ENCODE measurements at regions not wholly inside any gene's neighbourhood (a gene's known extent, or its start where the extent isn't known, plus 50 kb on each side); places are given as distances from the start of the nearest gene placed in this dataset.

DNA sequence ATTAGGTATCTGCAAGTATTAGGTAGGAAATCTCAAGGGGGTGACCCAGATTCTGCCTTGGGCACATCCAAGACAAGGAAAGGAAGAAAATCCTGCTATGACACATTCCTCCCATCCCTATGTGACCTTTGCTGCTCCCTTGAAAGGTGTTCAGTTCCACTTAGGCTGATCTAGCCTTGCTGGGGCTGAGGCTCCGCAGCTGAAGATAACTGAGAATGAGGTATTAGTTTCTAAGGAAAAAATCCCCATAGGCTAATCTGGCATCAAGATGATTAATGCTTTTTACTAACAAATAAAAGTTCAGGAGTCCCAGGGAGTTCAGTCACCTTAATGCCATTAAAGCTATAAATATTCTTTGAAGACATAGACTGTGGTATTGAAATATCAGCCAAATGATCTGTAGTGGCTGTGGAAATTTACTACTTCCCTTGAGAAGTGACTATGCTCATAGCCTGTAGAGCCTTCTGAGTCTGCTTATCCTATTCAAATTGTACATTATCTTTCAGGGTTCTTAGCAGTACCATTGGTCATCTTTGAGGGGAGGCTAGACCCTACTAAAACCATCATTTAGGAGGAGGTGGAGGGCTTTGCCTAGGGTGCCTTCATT is 239.9 kb upstream of the RAG2 start:
- H3K27ac ChIP-seq (ENCODE audit: low read length): no peak overlapping the region
- no peaks in the 10 kb centered on the region for H3K4me1 ChIP-seq (ENCODE audit: control insufficient read depth, insufficient read depth, low read length)
- no peaks in the 10 kb centered on the region for H3K36me3 ChIP-seq (ENCODE audit: control insufficient read depth, insufficient read depth, low read length)
- H3K4me3 ChIP-seq (ENCODE audit: low read length): no peak overlapping the region
- no peak for DNase-seq
- no CpG with 5 or more reads among the region's 1 CpG for WGBS (ENCODE audit: insufficient coverage, low lambda C conversion rate)
- H3K27me3 ChIP-seq (ENCODE audit: control insufficient read depth, insufficient read depth, low read length): no peaks in the 10 kb centered on the region
- no peaks in the 10 kb centered on the region for H3K9me3 ChIP-seq (ENCODE audit: control insufficient read depth, low read depth, low read length)

DNA sequence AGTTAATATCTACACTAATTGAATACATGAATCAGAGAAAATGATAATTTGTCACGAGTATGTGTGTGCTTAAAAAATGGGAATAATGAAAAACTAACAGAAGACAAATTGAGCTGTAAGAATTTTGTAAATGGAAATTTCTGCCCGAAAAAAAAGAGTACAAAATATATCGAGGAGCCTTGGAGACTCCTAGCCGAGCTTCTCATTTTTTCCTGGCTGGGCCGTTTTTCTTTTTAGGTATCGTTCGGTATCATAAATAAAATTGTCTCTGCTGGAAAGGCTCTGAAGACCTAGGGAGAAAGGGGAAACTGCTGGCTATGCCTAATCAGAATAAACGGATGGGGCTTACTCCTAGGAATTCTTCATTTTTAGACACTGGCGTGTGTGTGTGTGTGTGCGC is 227.2 kb upstream of the RAG2 start:
- DNase-seq: no peak
- Histone ChIP-seq H3K27ac (ENCODE audit: low read length) (no peak overlapping the region), H3K36me3 (ENCODE audit: control insufficient read depth, insufficient read depth, low read length) (no peaks in the 10 kb centered on the region), H3K4me1 (ENCODE audit: control insufficient read depth, insufficient read depth, low read length) (no peaks in the 10 kb centered on the region), H3K4me3 (ENCODE audit: low read length) (no peak overlapping the region), H3K9me3 (ENCODE audit: control insufficient read depth, low read depth, low read length) (no peaks in the 10 kb centered on the region), H3K27me3 (ENCODE audit: control insufficient read depth, insufficient read depth, low read length) (no peaks in the 10 kb centered on the region)
- WGBS (ENCODE audit: insufficient coverage, low lambda C conversion rate): 90% methylated on average over 1 of the region's 10 CpGs

DNA sequence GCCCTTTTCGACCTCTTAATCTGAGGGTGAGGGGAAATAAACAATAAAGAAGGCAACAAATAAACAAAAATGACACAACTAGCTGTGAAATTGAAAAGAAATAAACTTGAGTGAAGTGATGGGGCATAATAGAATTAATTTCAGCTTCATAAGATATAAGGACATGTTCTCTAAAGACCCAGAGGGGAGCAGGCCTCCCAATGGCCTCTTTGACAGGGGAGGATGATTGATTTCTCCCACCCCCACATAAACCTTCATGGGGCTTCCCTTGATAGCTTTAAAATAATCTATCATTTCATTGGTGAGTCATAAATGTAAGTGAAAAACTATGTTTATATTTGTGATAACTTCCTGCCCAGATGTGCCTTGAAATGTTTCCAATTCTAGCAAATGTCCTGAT is 226.3 kb upstream of the RAG2 start:
- no peaks in the 10 kb centered on the region for H3K9me3 ChIP-seq (ENCODE audit: control insufficient read depth, low read depth, low read length)
- 100% methylated on average over 1 of the region's 1 CpG for WGBS (ENCODE audit: insufficient coverage, low lambda C conversion rate)

DNA sequence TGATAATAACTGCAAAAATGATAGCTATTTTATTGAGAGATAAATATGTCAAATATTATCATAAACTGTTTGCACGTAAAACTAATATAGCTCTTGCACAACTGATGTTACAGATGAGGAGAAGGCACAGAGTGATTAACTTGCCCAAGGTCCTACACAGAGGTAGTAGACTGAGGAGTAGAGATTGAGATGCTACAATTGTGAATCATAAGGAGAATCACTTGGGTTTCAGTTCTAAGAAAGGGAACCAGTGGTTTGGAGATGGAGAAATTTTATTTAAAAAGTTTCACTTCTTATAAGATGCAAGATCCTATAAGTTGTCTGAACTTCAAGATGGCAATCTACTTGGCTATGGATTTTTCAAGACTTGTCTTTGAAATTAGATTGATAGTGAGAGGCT is 224.8 kb upstream of the RAG2 start:
- 100% methylated on average over 1 of the region's 1 CpG for WGBS (ENCODE audit: insufficient coverage, low lambda C conversion rate)
- Histone ChIP-seq H3K36me3 (ENCODE audit: control insufficient read depth, insufficient read depth, low read length) (no peaks in the 10 kb centered on the region), H3K4me3 (ENCODE audit: low read length) (no peak overlapping the region), H3K27ac (ENCODE audit: low read length) (no peak overlapping the region), H3K4me1 (ENCODE audit: control insufficient read depth, insufficient read depth, low read length) (no peaks in the 10 kb centered on the region), H3K27me3 (ENCODE audit: control insufficient read depth, insufficient read depth, low read length) (no peaks in the 10 kb centered on the region), H3K9me3 (ENCODE audit: control insufficient read depth, low read depth, low read length) (no peaks in the 10 kb centered on the region)
- no peak for DNase-seq

More for the DNA sequence above, 226.3 kb upstream of the RAG2 start:
- H3K4me3 ChIP-seq (ENCODE audit: low read length): no peak overlapping the region
- no peaks in the 10 kb centered on the region for H3K4me1 ChIP-seq (ENCODE audit: control insufficient read depth, insufficient read depth, low read length)
- DNase-seq: no peak
- no peaks in the 10 kb centered on the region for H3K36me3 ChIP-seq (ENCODE audit: control insufficient read depth, insufficient read depth, low read length)
- H3K27me3 ChIP-seq (ENCODE audit: control insufficient read depth, insufficient read depth, low read length): no peaks in the 10 kb centered on the region
- H3K27ac ChIP-seq (ENCODE audit: low read length): no peak overlapping the region

DNA sequence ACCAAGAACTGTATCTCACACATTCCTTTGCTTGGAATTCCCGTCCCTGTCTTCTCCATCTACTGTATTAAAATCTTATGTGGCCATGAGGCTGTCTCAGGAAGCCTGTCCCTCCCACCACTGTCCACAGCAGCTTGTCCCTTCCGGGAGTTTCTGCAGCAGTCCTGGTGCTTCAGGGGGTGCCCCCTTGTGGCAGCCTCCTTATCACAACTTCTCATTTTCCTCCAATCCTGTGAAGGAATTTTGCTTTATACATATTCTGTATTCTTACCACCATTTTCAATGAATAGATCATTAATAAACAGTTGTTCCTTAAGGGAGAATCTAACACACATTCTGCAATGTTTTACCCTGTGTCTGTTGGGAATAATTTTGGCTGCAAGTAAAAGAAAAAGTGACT is 220.4 kb upstream of the RAG2 start:
- Histone ChIP-seq H3K4me1 (ENCODE audit: control insufficient read depth, insufficient read depth, low read length) (no peaks in the 10 kb centered on the region), H3K27me3 (ENCODE audit: control insufficient read depth, insufficient read depth, low read length) (no peaks in the 10 kb centered on the region), H3K4me3 (ENCODE audit: low read length) (no peak overlapping the region), H3K9me3 (ENCODE audit: control insufficient read depth, low read depth, low read length) (no peaks in the 10 kb centered on the region), H3K36me3 (ENCODE audit: control insufficient read depth, insufficient read depth, low read length) (no peaks in the 10 kb centered on the region), H3K27ac (ENCODE audit: low read length) (no peak overlapping the region)
- no CpG with 5 or more reads among the region's 2 CpGs for WGBS (ENCODE audit: insufficient coverage, low lambda C conversion rate)
- no peak for DNase-seq

DNA sequence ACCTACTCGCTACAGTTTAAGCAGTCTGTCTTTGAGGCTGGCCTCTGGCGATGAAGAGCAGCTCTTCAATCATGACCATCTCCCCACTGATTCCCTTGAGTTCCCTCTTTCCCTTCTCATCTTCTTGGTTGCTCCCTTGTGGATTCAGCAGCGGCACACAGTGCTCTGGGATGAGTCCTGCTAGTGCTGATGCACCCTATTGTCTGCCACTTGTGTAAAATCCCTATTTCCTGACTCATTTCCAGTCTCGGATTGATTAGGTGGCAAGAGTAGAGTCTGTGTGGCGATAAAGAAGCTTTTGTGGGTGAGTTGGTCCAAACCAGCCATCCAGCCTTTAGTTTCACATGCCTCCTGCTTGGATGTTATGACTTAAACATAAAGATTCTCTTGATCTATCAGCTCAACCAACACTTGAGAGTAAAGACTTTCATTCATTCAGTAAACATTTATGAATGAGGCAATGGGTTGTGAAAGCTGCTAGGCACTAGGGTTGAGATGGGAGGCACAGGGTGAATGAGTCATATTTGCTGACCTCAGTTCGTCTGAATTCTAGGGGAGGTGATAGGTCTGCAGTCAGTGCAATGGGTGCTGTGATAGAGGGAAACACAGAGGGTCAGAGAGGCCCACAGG is 219.4 kb upstream of the RAG2 start:
- no peaks in the 10 kb centered on the region for H3K4me1 ChIP-seq (ENCODE audit: control insufficient read depth, insufficient read depth, low read length)
- no peak overlapping the region for H3K27ac ChIP-seq (ENCODE audit: low read length)
- 93% methylated on average over 2 of the region's 6 CpGs for WGBS (ENCODE audit: insufficient coverage, low lambda C conversion rate)
- no peak overlapping the region for H3K4me3 ChIP-seq (ENCODE audit: low read length)
- no peaks in the 10 kb centered on the region for H3K27me3 ChIP-seq (ENCODE audit: control insufficient read depth, insufficient read depth, low read length)
- H3K9me3 ChIP-seq (ENCODE audit: control insufficient read depth, low read depth, low read length): no peaks in the 10 kb centered on the region
- H3K36me3 ChIP-seq (ENCODE audit: control insufficient read depth, insufficient read depth, low read length): no peaks in the 10 kb centered on the region
- DNase-seq: no peak

DNA sequence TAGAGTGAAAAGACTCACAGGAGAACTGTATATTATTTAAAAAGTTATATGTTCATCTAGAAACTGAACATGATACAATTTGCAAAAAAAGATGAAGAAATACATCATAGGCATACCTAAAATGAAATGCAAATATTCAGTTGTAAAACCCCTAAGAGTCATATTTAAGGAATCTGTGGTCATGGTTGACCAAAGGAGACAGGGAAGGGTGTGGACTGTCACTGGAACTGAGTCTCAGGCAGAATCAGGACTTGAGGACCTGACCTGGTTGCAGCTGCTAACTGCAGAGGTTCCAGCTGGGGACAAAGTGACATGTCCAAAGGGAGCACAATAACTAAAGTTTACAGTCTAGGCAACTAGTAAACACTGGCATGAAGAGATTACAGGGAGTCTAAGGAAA is 211.3 kb upstream of the RAG2 start:
- no peaks in the 10 kb centered on the region for H3K27me3 ChIP-seq (ENCODE audit: control insufficient read depth, insufficient read depth, low read length)
- no peaks in the 10 kb centered on the region for H3K4me1 ChIP-seq (ENCODE audit: control insufficient read depth, insufficient read depth, low read length)
- no peaks in the 10 kb centered on the region for H3K36me3 ChIP-seq (ENCODE audit: control insufficient read depth, insufficient read depth, low read length)
- no peak overlapping the region for H3K27ac ChIP-seq (ENCODE audit: low read length)
- DNase-seq: no peak
- no peaks in the 10 kb centered on the region for H3K9me3 ChIP-seq (ENCODE audit: control insufficient read depth, low read depth, low read length)
- no peak overlapping the region for H3K4me3 ChIP-seq (ENCODE audit: low read length)

DNA sequence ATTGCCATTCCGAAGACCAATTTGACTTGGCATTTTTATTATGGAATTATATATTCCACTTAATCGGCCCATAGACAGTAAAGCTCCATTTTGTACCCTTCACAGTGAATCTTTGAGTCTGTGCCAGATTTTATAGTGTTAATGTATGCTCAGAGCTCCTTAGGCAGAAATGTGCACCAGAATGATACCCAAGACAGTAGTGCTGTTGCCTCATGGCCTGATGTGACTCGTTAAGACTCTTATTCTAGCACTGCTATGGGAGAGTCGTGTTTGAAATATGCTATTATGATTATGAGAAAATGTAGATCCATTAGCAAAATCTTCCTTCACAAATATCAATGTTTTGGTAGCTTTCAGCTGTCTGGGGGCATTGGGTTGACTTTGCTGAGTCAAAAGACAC is 209.8 kb upstream of the RAG2 start:
- Histone ChIP-seq H3K36me3 (ENCODE audit: control insufficient read depth, insufficient read depth, low read length) (no peaks in the 10 kb centered on the region), H3K4me1 (ENCODE audit: control insufficient read depth, insufficient read depth, low read length) (no peaks in the 10 kb centered on the region), H3K9me3 (ENCODE audit: control insufficient read depth, low read depth, low read length) (no peaks in the 10 kb centered on the region), H3K27ac (ENCODE audit: low read length) (no peak overlapping the region), H3K27me3 (ENCODE audit: control insufficient read depth, insufficient read depth, low read length) (no peaks in the 10 kb centered on the region), H3K4me3 (ENCODE audit: low read length) (no peak overlapping the region)
- 100% methylated on average over 1 of the region's 4 CpGs for WGBS (ENCODE audit: insufficient coverage, low lambda C conversion rate)
- no peak for DNase-seq

DNA sequence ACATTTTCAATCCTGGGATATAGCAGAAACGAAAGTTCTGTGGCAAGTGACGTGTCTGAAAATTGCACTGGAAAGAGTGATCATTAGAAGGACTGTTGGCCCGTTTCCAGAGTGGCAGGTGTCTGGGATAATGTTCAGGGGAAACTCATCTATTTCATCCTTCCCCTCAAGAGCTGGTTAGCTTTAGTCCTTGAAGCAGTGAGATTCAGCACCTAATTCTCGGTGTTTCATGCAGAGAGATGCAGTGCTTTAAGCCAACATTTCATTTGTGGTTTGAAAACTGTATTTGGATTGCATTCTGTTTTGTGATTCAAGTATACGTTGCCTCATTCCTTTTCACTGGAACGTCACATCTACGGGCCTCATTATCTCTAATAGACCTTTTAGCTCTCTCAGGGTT is 205.0 kb upstream of the RAG2 start:
- H3K4me1 ChIP-seq (ENCODE audit: control insufficient read depth, insufficient read depth, low read length): no peaks in the 10 kb centered on the region
- H3K27ac ChIP-seq (ENCODE audit: low read length): no peak overlapping the region
- H3K9me3 ChIP-seq (ENCODE audit: control insufficient read depth, low read depth, low read length): no peaks in the 10 kb centered on the region
- 62% methylated on average over 2 of the region's 7 CpGs for WGBS (ENCODE audit: insufficient coverage, low lambda C conversion rate)
- no peak overlapping the region for H3K4me3 ChIP-seq (ENCODE audit: low read length)
- H3K36me3 ChIP-seq (ENCODE audit: control insufficient read depth, insufficient read depth, low read length): no peaks in the 10 kb centered on the region
- no peak for DNase-seq
- H3K27me3 ChIP-seq (ENCODE audit: control insufficient read depth, insufficient read depth, low read length): no peaks in the 10 kb centered on the region

DNA sequence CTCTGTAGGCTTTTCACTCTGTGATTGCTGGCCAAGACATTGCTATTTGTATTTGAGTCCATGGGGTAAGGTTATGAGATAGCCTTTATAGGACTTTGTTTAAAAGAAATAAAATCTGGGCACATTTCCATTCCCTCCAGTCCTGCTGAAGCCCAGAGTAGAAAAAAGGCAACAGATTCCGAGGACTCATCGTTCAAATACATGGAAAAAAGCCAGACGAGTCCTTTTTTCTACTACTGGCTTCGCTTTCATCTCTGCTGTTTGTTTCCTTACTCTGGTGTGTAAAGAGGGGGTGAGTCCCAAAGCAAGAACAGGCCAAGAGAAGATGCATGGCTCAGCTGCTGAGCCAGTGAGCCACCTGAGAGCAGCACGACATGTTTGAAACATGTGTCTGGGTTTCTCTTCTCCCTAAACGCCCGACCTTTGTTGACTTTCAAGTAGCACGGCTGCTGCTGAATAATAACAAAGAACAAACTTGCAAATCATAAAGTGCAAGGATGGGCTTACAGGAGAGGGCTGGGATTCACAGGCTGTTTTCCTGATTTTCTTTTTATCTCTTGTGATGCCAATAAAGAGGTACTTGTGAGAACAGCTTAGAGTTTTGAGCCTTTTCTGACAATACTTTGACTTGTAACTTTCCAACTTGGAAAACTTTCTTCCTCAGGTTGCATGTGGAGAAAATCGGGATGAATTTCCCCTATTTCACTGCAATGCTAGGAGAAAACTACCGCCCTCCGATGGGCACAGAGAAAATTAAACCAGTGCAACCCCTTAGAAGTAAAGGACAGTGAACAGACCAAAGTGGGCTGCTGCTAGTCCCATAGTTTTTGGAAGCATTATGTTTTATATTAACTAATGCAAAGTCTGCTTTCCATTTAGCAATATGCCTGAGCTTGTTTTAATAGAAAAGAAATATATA is 195.2 kb upstream of the RAG2 start:
- H3K27ac ChIP-seq (ENCODE audit: low read length): no peak overlapping the region
- H3K4me1 ChIP-seq (ENCODE audit: control insufficient read depth, insufficient read depth, low read length): no peaks in the 10 kb centered on the region
- H3K27me3 ChIP-seq (ENCODE audit: control insufficient read depth, insufficient read depth, low read length): no peaks in the 10 kb centered on the region
- 50% methylated on average over 2 of the region's 11 CpGs for WGBS (ENCODE audit: insufficient coverage, low lambda C conversion rate)
- H3K4me3 ChIP-seq (ENCODE audit: low read length): no peak overlapping the region
- no peaks in the 10 kb centered on the region for H3K36me3 ChIP-seq (ENCODE audit: control insufficient read depth, insufficient read depth, low read length)
- H3K9me3 ChIP-seq (ENCODE audit: control insufficient read depth, low read depth, low read length): no peaks in the 10 kb centered on the region
- DNase-seq: peak in 1 of 2 donors; percentile 16
